GM12891 (cell line): ENCODE measurements at regions not wholly inside any gene's neighbourhood (a gene's known extent, or its start where the extent isn't known, plus 50 kb on each side); places are given as distances from the start of the nearest gene placed in this dataset.

Experiments used
- DNase-seq: peaks from one replicate; pipeline ENCODE4 v3.0.0; 2011; ENCODE audit warnings: low spot score; ENCODE audit not compliant: insufficient read length
- FAIRE-seq: peaks from 2 replicates; lab custom pipeline; 2011; peaks lifted over from hg19 to GRCh38; lab: Jason Lieb, UNC
- PAX5 ChIP-seq: IDR thresholded peaks from 2 replicates; pipeline ENCODE4 v1.6.1; 2011; ENCODE audit warnings: low read length, moderate library complexity, mild to moderate bottlenecking; ENCODE audit not compliant: insufficient read depth, severe bottlenecking
- POLR2A ChIP-seq: IDR thresholded peaks from 2 replicates; pipeline ENCODE4 v1.6.1; 2011; ENCODE audit warnings: low read depth, low read length, control low read depth
- POLR2AphosphoS5 ChIP-seq: IDR thresholded peaks from 2 replicates; pipeline ENCODE4 v1.6.1; 2011; ENCODE audit warnings: low read depth, low read length, control low read depth
- POU2F2 ChIP-seq: IDR thresholded peaks from 2 replicates; pipeline ENCODE4 v1.6.1; 2011; ENCODE audit warnings: low read depth, mild to moderate bottlenecking, control low read depth, low read length, moderate library complexity
- SPI1 ChIP-seq: IDR thresholded peaks from 2 replicates; pipeline ENCODE4 v1.6.1; 2011; ENCODE audit warnings: low read depth, low read length, control low read depth
- TAF1 ChIP-seq: IDR thresholded peaks from 2 replicates; pipeline ENCODE4 v1.6.1; 2011; ENCODE audit warnings: low read depth, low read length, control low read depth

DNA sequence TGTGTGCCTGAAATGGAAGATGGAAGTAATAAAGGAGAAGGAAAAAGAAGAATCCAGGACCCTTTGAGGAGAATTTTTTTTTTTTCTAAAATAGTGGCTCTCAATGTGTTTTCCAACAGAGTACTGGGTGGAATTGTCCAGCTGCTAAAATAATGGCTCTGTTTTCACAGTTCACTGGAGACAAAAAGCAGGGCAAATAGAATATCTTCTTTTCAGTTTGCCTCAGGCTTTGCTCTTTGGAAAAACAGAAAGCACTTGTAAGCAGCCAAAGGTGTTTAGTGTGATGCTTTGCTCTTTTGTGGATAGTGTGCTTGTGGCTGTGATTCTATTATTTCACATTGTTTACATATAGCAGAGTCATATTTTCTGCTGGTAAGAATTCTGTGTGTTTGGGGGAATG is 77.4 kb upstream of the MROH9 start:
- DNase-seq (no peak), FAIRE-seq (no peak)
- TF ChIP-seq POLR2AphosphoS5 = no peak
- TF ChIP-seq POU2F2 = no peak
- no peak for TF ChIP-seq POLR2A
- TF ChIP-seq SPI1 = no peak
- no peak for TF ChIP-seq PAX5
- TF ChIP-seq TAF1 = no peak

DNA sequence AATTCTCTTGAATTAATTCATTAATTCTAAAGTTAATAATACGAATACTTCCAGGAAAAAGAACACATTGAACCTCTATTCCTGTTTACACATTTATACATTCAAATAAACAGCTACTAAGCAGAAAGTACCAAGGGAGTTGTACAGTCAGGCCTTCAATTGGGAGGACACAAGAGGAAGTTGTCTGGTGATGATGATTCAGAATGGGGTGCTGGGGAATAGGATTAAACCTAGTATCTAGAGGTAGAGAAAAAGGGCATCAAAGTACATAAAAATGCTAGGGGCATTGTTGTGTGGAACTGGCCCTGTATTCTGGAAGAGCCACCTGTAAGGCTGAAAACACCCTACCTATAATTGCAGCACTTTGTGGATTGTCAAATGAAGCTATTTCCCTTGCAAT is 71.7 kb upstream of the MROH9 start:
- TF ChIP-seq POLR2A = no peak
- no peak for TF ChIP-seq POLR2AphosphoS5
- TF ChIP-seq PAX5 = no peak
- no peak for DNase-seq
- no peak for FAIRE-seq

DNA sequence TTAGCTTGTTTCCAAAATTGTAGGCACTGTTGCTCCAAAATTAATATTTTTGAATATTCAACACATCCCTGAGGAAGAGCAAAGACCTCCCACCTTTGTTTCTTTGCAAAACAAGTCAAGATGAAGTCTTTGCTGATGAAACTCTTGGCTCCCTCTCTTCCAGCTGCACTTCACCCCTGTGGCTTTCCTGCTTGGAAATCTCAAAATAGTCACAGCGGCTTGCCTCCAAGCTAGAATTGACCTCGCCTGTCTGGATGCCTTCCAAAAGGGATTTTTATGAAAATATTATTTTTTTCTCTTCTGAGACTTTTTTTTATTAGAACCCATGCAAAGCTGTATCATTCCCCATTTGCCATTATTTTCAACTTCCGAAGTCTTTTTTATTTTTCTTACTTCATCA is 71.1 kb upstream of the MROH9 start:
- DNase-seq (no peak), FAIRE-seq (no peak)
- TF ChIP-seq SPI1 (no peak), POLR2AphosphoS5 (no peak), PAX5 (no peak), TAF1 (no peak), POLR2A (no peak), POU2F2 (no peak)

DNA sequence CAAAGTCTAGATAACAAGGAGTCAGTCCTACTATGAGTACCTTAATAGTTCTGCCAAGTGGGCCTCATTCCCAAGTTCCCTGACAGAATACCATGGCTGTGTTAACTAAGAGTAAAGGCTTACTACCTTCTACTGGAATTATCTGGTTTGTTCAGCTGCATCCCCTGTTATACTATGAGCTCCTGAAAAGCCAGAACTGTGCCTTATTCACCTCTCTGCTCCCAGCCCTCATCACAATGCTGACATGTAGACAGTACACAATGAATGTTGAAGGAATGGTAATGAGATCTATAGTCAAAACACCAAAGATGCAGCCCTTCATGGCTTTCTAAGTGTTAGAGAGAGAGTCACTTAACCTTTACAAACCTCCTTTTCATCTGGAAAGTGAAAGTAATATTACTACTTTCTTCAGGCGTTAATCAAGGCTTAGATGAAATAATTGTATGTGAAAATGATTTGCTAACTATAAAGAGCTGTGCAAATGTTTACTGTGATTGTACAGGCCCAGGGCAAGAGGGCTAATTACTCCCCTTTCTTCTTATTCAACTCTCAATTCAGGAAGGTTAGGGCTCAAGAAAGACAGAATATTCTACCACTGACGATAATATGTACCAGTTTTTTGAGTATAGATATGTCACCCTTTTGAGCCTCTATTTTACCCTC is 70.3 kb upstream of the MROH9 start:
- DNase-seq (no peak), FAIRE-seq (no peak)
- TF ChIP-seq PAX5 (no peak), SPI1 (no peak), TAF1 (no peak), POU2F2 (no peak)

DNA sequence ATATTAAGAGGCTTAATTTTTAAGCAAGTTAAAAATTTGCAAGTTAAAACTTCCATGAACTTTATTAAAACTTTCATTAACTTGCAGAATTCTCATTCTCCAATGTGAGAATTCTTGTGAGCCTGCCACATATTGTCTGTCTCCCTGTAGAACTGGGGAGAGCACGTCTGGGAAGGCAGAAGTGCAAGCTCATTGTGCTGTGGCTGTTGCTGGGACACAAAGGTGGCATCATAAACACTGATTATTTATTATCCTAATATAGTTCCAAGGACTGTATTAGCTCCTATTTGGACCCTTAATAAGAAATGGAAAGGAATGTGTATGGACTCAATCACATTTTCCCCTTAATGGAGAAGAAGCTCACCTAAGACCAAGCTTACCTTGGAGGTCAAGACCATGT is 68.7 kb upstream of the MROH9 start:
- no peak for DNase-seq
- FAIRE-seq = no peak
- TF ChIP-seq POLR2A = no peak
- TF ChIP-seq POLR2AphosphoS5 = no peak
- TF ChIP-seq SPI1 = no peak
- no peak for TF ChIP-seq TAF1
- TF ChIP-seq PAX5 = no peak
- TF ChIP-seq POU2F2 = no peak

DNA sequence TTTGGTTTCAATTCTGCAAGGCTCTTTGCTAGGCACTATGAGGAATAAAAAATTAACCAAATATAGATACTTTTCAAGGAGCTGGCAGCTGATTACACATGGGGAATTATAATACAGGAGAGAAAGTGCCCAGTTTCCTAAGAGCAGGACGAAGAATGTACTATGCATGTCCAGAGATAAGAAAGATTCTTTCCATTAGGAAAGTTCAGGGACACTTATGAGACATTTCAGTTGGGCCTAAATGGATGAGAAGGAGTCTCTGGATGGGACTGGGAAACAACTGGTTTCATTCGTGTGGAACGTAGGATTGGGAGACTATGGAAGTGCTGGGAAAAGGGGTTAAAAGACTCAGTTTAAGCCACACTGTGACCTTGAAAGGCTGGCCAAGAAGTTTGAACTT is 63.5 kb upstream of the MROH9 start:
- DNase-seq (no peak), FAIRE-seq (no peak)
- TF ChIP-seq POU2F2 = no peak
- no peak for TF ChIP-seq PAX5
- no peak for TF ChIP-seq SPI1
- no peak for TF ChIP-seq TAF1
- no peak for TF ChIP-seq POLR2A
- TF ChIP-seq POLR2AphosphoS5 = no peak

DNA sequence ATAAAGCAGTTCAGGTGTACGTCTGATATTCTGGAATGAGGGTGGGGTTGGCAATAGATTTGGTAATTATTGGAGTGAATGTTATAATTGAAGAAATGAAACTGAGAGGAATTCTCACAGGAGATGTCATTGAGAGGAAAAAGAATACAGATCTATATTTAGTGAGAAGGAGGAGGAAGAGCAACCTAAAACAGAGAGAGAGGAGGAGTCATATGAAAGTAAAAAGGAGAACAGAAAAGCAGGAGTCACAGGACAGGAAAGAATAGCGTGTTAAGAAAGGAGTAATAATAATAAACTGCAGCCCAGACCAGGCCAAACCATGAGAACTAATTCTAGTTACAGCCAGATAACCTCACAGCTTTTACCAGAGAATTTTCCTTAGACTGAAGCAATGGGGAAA is 62.7 kb upstream of the MROH9 start:
- no peak for TF ChIP-seq POLR2AphosphoS5
- TF ChIP-seq PAX5 = no peak
- TF ChIP-seq POLR2A = no peak
- TF ChIP-seq POU2F2 = no peak
- TF ChIP-seq SPI1 = peak; percentile 80
- no peak for TF ChIP-seq TAF1
- DNase-seq (no peak), FAIRE-seq (no peak)

DNA sequence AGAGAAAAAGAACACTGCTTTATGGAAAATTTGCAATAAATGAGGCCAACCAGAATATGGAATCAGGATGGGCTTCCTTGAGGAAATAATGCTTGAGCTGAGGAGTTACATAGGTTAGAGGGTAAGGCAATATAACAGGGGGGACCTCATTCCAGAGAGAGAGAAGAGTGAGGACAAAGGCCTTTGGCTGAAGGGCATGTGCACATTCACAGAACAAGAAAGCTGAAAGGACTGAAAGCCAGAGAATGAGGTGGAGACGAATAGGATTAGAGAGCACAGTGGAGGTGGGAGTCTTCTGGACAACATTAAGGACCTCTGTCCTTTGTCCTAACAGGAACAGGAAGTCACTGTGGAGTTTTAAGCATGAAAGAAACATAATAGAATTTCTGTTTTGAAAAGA is 60.7 kb upstream of the MROH9 start:
- no peak for FAIRE-seq
- DNase-seq = no peak
- no peak for TF ChIP-seq SPI1

DNA sequence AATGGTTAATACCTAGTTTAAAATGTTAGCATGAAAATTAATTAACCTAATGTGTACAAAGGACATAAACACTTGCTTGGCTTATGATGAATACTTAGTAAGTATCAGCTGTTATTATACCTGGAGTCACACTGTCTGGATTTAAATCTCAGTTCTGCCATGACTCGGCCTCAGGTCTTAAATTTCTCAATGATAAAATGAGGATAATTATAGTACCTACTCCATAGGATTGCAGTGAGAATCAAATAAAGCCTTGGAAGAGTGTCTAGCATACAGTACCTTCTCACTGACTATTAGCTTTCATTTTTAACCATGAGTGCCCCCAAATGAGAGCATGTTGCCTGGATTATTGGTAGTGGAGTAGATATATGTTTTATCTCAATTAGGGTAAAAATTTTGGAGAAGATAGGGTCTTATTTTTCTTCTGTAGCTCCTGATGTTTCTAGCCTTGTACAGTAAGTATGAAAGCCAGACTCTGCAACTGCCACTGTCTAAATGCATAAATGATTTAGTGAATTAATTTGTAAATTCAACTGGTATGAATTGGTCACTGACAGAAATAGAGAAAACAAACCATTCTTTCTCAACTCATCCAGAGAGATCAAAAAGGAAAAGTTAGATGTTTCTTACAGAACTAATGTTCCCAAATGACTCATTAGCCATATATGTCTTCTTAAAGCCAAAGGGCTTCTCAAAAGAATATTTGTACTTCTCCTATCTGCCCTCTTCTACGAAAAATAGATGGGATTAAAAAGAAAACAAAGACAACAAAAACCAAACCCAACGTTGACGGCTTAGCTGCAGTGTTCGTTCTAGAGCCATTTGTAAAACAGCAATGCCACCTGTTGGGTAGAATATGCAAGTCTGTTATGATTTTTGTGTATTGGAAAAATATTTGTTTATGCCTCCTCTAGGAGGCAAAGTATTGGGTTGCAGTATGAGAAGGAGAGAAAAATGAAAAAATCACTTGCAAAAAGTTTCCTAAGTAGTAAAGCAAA is 53.8 kb upstream of the MROH9 start:
- TF ChIP-seq TAF1 (no peak), POLR2AphosphoS5 (no peak), PAX5 (no peak), POU2F2 (no peak), POLR2A (no peak), SPI1 (no peak)
- FAIRE-seq (peak; percentile 67), DNase-seq (no peak)
